Smooth muscle cell (in vitro differentiated cells): ENCODE measurements at regions not wholly inside any gene's neighbourhood (a gene's known extent, or its start where the extent isn't known, plus 50 kb on each side); places are given as distances from the start of the nearest gene placed in this dataset.

Experiments
- DNase-seq: peaks from one replicate; lab custom pipeline; 2025; ENCODE audit not compliant: unreplicated experiment; lab: John Stamatoyannopoulos, UW
- H2AFZ ChIP-seq: fragments of 200-600 bp; sonication (generic); 2 replicates; pipeline ENCODE4 v1.6.0; 2016; ENCODE audit warnings: antibody characterized with exemption, low read depth, mild to moderate bottlenecking
- H3F3A ChIP-seq: fragments of 200-600 bp; sonication (generic); 2 replicates; pipeline ENCODE4 v1.6.0; 2017; ENCODE audit warnings: antibody characterized with exemption, low read depth
- H3K27ac ChIP-seq: fragments of 200-600 bp; sonication (generic); 2 replicates; pipeline ENCODE4 v1.5.1; 2016; ENCODE audit warnings: low read depth, mild to moderate bottlenecking
- H3K27me3 ChIP-seq: fragments of 200-600 bp; sonication (generic); 2 replicates; pipeline ENCODE4 v1.6.1; 2016; ENCODE audit warnings: low read depth, mild to moderate bottlenecking
- H3K36me3 ChIP-seq: fragments of 200-600 bp; sonication (generic); 2 replicates; pipeline ENCODE4 v1.5.1; 2016; ENCODE audit warnings: low read depth
- H3K4me1 ChIP-seq: fragments of 200-600 bp; sonication (generic); 2 replicates; pipeline ENCODE4 v1.5.1; 2016; ENCODE audit warnings: low read depth
- H3K4me2 ChIP-seq: fragments of 200-600 bp; sonication (generic); 2 replicates; pipeline ENCODE4 v1.6.0; 2016; ENCODE audit warnings: mild to moderate bottlenecking
- H3K4me3 ChIP-seq: fragments of 200-600 bp; sonication (generic); 2 replicates; pipeline ENCODE4 v1.5.1; 2016; ENCODE audit warnings: mild to moderate bottlenecking
- H3K79me2 ChIP-seq: fragments of 200-600 bp; sonication (generic); 2 replicates; pipeline ENCODE4 v1.6.0; 2016; ENCODE audit warnings: low read depth, mild to moderate bottlenecking
- H3K9ac ChIP-seq: fragments of 200-600 bp; sonication (generic); 2 replicates; pipeline ENCODE4 v1.6.0; 2016; ENCODE audit warnings: low read depth
- H3K9me3 ChIP-seq: fragments of 200-600 bp; sonication (generic); replicated peaks from 2 replicates; pipeline ENCODE4 v1.5.1; 2016; ENCODE audit warnings: low read depth
- H4K20me1 ChIP-seq: fragments of 200-600 bp; sonication (generic); 2 replicates; pipeline ENCODE4 v1.6.0; 2016; ENCODE audit warnings: low read depth
- WGBS: methylation state at CpG from one replicate; pipeline ENCODE4 v1.1.7; 2016; ENCODE audit warnings: low lambda C conversion rate; 5-methylcytosine and 5-hydroxymethylcytosine counted together
- TF ChIP-seq, protein P1 (sequence below): fragments of 200-600 bp; sonication (generic); IDR thresholded peaks from 2 replicates; pipeline ENCODE4 v1.5.1; 2017; ENCODE audit warnings: borderline replicate concordance, mild to moderate bottlenecking, antibody characterized with exemption; ENCODE audit not compliant: insufficient read depth, poor library complexity, severe bottlenecking

GRCh38 chr16:85430523-85431421, 182.3 kb upstream of the GSE1 start:
- Histone ChIP-seq H3K27ac (no peak overlapping the region), H4K20me1 (peaks cover 75% of the 10 kb centered on the region)
- WGBS, result 89% methylated on average over 37 of the region's 37 CpGs

GRCh38 chr16:85431431-85432124, 181.5 kb upstream of the GSE1 start:
- H4K20me1 ChIP-seq, result peaks cover 80% of the 10 kb centered on the region
- H2AFZ ChIP-seq, result no peak overlapping the region
- no peak overlapping the region for H3K4me3 ChIP-seq
- no peaks in the 10 kb centered on the region for H3K27me3 ChIP-seq
- no peaks in the 10 kb centered on the region for H3K79me2 ChIP-seq
- TF ChIP-seq, protein P1, sequence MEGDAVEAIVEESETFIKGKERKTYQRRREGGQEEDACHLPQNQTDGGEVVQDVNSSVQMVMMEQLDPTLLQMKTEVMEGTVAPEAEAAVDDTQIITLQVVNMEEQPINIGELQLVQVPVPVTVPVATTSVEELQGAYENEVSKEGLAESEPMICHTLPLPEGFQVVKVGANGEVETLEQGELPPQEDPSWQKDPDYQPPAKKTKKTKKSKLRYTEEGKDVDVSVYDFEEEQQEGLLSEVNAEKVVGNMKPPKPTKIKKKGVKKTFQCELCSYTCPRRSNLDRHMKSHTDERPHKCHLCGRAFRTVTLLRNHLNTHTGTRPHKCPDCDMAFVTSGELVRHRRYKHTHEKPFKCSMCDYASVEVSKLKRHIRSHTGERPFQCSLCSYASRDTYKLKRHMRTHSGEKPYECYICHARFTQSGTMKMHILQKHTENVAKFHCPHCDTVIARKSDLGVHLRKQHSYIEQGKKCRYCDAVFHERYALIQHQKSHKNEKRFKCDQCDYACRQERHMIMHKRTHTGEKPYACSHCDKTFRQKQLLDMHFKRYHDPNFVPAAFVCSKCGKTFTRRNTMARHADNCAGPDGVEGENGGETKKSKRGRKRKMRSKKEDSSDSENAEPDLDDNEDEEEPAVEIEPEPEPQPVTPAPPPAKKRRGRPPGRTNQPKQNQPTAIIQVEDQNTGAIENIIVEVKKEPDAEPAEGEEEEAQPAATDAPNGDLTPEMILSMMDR, result no peak
- H3K9me3 ChIP-seq, result no peaks in the 10 kb centered on the region
- H3K27ac ChIP-seq, result no peak overlapping the region
- WGBS, result 93% methylated on average over 33 of the region's 33 CpGs
- no peak for DNase-seq
- H3K4me1 ChIP-seq, result no peaks in the 10 kb centered on the region
- H3K9ac ChIP-seq, result no peak overlapping the region
- H3K36me3 ChIP-seq, result no peaks in the 10 kb centered on the region
- H3F3A ChIP-seq, result no peaks in the 10 kb centered on the region
- H3K4me2 ChIP-seq, result no peak overlapping the region

More at GRCh38 chr16:85430523-85431421, 182.3 kb upstream of the GSE1 start:
- Histone ChIP-seq H3K4me1 (no peaks in the 10 kb centered on the region), H3K36me3 (no peaks in the 10 kb centered on the region), H3K27me3 (no peaks in the 10 kb centered on the region), H3K4me2 (no peak overlapping the region), H3K4me3 (no peak overlapping the region), H3K9ac (no peak overlapping the region), H3K9me3 (no peaks in the 10 kb centered on the region), H3F3A (no peaks in the 10 kb centered on the region), H2AFZ (no peak overlapping the region), H3K79me2 (no peaks in the 10 kb centered on the region)
- TF ChIP-seq, protein P1, result no peak
- DNase-seq, result no peak

DNA sequence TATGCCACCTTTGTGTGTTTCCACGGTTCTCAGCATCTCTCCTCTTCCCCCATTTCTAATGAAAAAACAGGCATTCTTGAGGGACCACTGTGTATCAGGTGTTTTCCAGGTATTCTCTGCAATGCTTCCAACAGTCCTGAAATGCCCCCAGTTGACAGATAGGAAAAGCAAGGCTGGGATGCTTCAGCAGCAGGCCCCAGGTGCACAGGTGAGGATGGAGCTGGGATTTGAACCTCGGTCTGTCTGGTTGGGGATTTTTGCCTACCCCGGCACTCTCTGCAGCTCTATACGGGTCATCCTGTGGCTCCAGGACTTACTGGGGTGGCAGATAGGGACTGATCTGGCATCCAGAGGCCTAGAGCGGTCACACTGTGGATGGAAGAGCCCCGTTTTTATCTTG, 180.5 kb upstream of the GSE1 start:
- 93% methylated on average over 6 of the region's 6 CpGs for WGBS
- Histone ChIP-seq H3K9me3 (no peaks in the 10 kb centered on the region), H3K9ac (no peak overlapping the region), H3K4me3 (no peak overlapping the region), H3K27ac (no peak overlapping the region), H4K20me1 (peaks cover 88% of the 10 kb centered on the region), H3K36me3 (no peaks in the 10 kb centered on the region), H3F3A (no peaks in the 10 kb centered on the region), H3K4me1 (peaks cover 8% of the 10 kb centered on the region), H2AFZ (no peak overlapping the region), H3K27me3 (no peaks in the 10 kb centered on the region), H3K4me2 (no peak overlapping the region), H3K79me2 (no peaks in the 10 kb centered on the region)
- TF ChIP-seq, protein P1, result no peak
- no peak for DNase-seq
